Endothelial cell of umbilical vein (primary cell): ENCODE measurements at regions not wholly inside any gene's neighbourhood (a gene's known extent, or its start where the extent isn't known, plus 50 kb on each side); places are given as distances from the start of the nearest gene placed in this dataset.

Source experiments
- BruUV-seq: library from RNA; stranded (reverse); fragments of 400-500 nt; replicated peaks from 2 replicates; lab custom pipeline; 2021; lab: Mats Ljungman, UMichigan
- CTCF ChIA-PET: fragments of 300-600, 350-600 bp; sonication (Branson Sonifier 250); formaldehyde crosslinking; loops from one replicate; lab custom pipeline; 2021; ENCODE audit warnings: antibody characterized with exemption, inconsistent platforms; lab: Charles Lee
- POLR2A ChIA-PET: fragments of 300-600, 350-600 bp; sonication (Branson Sonifier 250); formaldehyde crosslinking; loops from one replicate; lab custom pipeline; 2021; ENCODE audit warnings: antibody characterized with exemption, inconsistent platforms; lab: Charles Lee
- DNase-seq: peaks from one replicate; pipeline ENCODE4 v3.0.0-alpha.2; 2011; ENCODE audit warnings: low read depth, low spot score
- FAIRE-seq: peaks from 2 replicates; lab custom pipeline; 2011; peaks lifted over from hg19 to GRCh38; lab: Jason Lieb, UNC
- H2AFZ ChIP-seq: 2 replicates; pipeline ENCODE4 v1.6.0; 2012; ENCODE audit warnings: low read depth, low read length, control low read depth, inconsistent platforms
- H3K27ac ChIP-seq: 2 replicates; pipeline ENCODE4 v1.5.1; 2011; ENCODE audit warnings: low read depth, mild to moderate bottlenecking, control low read depth, low read length, moderate library complexity; ENCODE audit not compliant: insufficient read depth
- H3K27me3 ChIP-seq, 2 experiments: 2 replicates each; pipeline versions ENCODE4 v1.6.0 to v1.6.1; 2011; ENCODE audit warnings: low read length in 2 of 2, mixed read lengths in 1 of 2; ENCODE audit not compliant: control insufficient read depth in 2 of 2, insufficient read depth in 2 of 2
- H3K36me3 ChIP-seq, 2 experiments: 2 replicates in 1 of 2; 3 replicates in 1 of 2; pipeline ENCODE4 v1.5.1; 2011; ENCODE audit warnings: low read length in 2 of 2, mild to moderate bottlenecking in 1 of 2, moderate library complexity in 1 of 2; ENCODE audit not compliant: control insufficient read depth in 2 of 2, insufficient read depth in 2 of 2; ENCODE audit errors: extremely low read depth in 1 of 2
- H3K4me1 ChIP-seq: 3 replicates; pipeline ENCODE4 v1.5.1; 2011; ENCODE audit warnings: mild to moderate bottlenecking, low read length; ENCODE audit not compliant: control insufficient read depth, insufficient read depth; ENCODE audit errors: extremely low read depth
- H3K4me2 ChIP-seq: 2 replicates; pipeline ENCODE4 v1.6.1; 2011; ENCODE audit warnings: low read length, control low read depth, mixed read lengths; ENCODE audit not compliant: insufficient read depth
- H3K4me3 ChIP-seq, 3 experiments: fragments of 200-600 bp in 1 of 3; sonication (generic), shearing (Covaris generic) in 1 of 3; replicated peaks in 1 of 3; 2 replicates each; pipeline ENCODE4 v1.5.1; 2011 to 2016; ENCODE audit warnings: control low read depth in 3 of 3, low read length in 3 of 3, mild to moderate bottlenecking in 2 of 3, inconsistent platforms in 1 of 3, low read depth in 1 of 3, moderate library complexity in 1 of 3; ENCODE audit not compliant: insufficient read depth in 1 of 3
- H3K79me2 ChIP-seq: 2 replicates; pipeline ENCODE4 v1.6.0; 2012; ENCODE audit warnings: low read length, inconsistent platforms; ENCODE audit not compliant: control insufficient read depth, insufficient read depth
- H3K9ac ChIP-seq: replicated peaks from 2 replicates; pipeline ENCODE3; 2011; ENCODE audit warnings: low read length, control low read depth; ENCODE audit not compliant: insufficient read depth; ENCODE audit errors: extremely low read depth
- H3K9me1 ChIP-seq: replicated peaks from 3 replicates; pipeline ENCODE4 v1.6.0; 2011; ENCODE audit warnings: mild to moderate bottlenecking, low read length; ENCODE audit not compliant: control insufficient read depth, insufficient read depth; ENCODE audit errors: extremely low read depth
- H3K9me3 ChIP-seq: replicated peaks from 2 replicates; pipeline ENCODE4 v1.5.1; 2012; ENCODE audit warnings: low read length, inconsistent platforms; ENCODE audit not compliant: control insufficient read depth, insufficient read depth
- H4K20me1 ChIP-seq: replicated peaks from 2 replicates; pipeline ENCODE3; 2011; ENCODE audit warnings: mild to moderate bottlenecking, low read length; ENCODE audit not compliant: control insufficient read depth, insufficient read depth; ENCODE audit errors: extremely low read depth
- CTCF ChIP-seq, 2 donors: IDR thresholded peaks; 1 replicate in 1 of 2; 2 replicates in 1 of 2; pipeline ENCODE4 v1.5.1; 2011; ENCODE audit warnings: low read length in 2 of 2, mild to moderate bottlenecking in 2 of 2, moderate library complexity in 2 of 2, control low read depth in 1 of 2, inconsistent platforms in 1 of 2, low read depth in 1 of 2; ENCODE audit not compliant: insufficient read depth in 1 of 2; ENCODE audit errors: extremely low read depth in 1 of 2
- EZH2 ChIP-seq: IDR thresholded peaks from 2 replicates; pipeline ENCODE4 v1.6.1; 2012; ENCODE audit warnings: borderline replicate concordance, low read depth, mild to moderate bottlenecking, moderate library complexity, low read length, inconsistent platforms; ENCODE audit not compliant: severe bottlenecking
- FOS ChIP-seq: IDR thresholded peaks from 2 replicates; pipeline ENCODE4 v1.6.1; 2011; ENCODE audit warnings: mild to moderate bottlenecking, low read length, moderate library complexity, borderline replicate concordance; ENCODE audit not compliant: insufficient read depth
- MAX ChIP-seq: IDR thresholded peaks from 2 replicates; pipeline ENCODE4 v1.6.1; 2011; ENCODE audit not compliant: insufficient read depth, insufficient read length
- MYC ChIP-seq: IDR thresholded peaks from one replicate; pipeline ENCODE4 v1.6.1; 2011; ENCODE audit warnings: mild to moderate bottlenecking, low read depth, low read length
- POLR2A ChIP-seq: IDR thresholded peaks from 2 replicates; pipeline ENCODE4 v1.6.1; 2012; ENCODE audit warnings: low read depth, mild to moderate bottlenecking, control low read depth, low read length
- POLR2AphosphoS5 ChIP-seq: IDR thresholded peaks from 2 replicates; pipeline ENCODE4 v1.6.1; 2012; ENCODE audit warnings: low read depth, mild to moderate bottlenecking, control low read depth, low read length, moderate library complexity; ENCODE audit not compliant: insufficient read depth
- dilution Hi-C: fragments of 300-500 bp; cut with MboI; formaldehyde crosslinking; loops from one replicate; pipeline ENCODE4 v1.15.0; 2019; ENCODE audit warnings: low sequenced_read_pairs; ENCODE audit not compliant: extremely low pct_ligation_motif_present
- intact Hi-C: fragments of 100-400 bp; cut with micrococcal nuclease; formaldehyde crosslinking; loops from one replicate; pipeline ENCODE4 v1.10.0; 2022

GRCh38 chr12:58166643-58167042 is 225.3 kb downstream of the ATP23 start:
- H3K4me3 ChIP-seq = no peak overlapping the region
- no peaks in the 10 kb centered on the region for H3K9me1 ChIP-seq
- H3K9me3 ChIP-seq = no peaks in the 10 kb centered on the region
- no peaks in the 10 kb centered on the region for H4K20me1 ChIP-seq
- peaks cover 0 to 2% of the 10 kb centered on the region in 2 experiments for H3K27me3 ChIP-seq
- ChIA-PET POLR2A (no interaction called here), CTCF (no interaction called here)
- no peak for FAIRE-seq
- H2AFZ ChIP-seq = no peak overlapping the region
- BruUV-seq = no TSS peak
- no peak overlapping the region for H3K27ac ChIP-seq
- H3K4me2 ChIP-seq = no peak overlapping the region
- no peak for TF ChIP-seq MAX
- TF ChIP-seq MYC = no peak
- TF ChIP-seq POLR2AphosphoS5 = no peak
- no peak for TF ChIP-seq POLR2A
- no peak for TF ChIP-seq FOS
- no peaks in the 10 kb centered on the region for H3K4me1 ChIP-seq
- peak; percentile 13 for DNase-seq
- H3K36me3 ChIP-seq = no peaks in the 10 kb centered on the region
- intact Hi-C loops = no loop called here
- dilution Hi-C loops = no loop called here
- H3K9ac ChIP-seq = no peak overlapping the region
- H3K79me2 ChIP-seq = no peaks in the 10 kb centered on the region

GRCh38 chr12:58167622-58168021 is 226.3 kb downstream of the ATP23 start:
- CTCF ChIA-PET = no interaction called here
- H3K4me3 ChIP-seq = no peak overlapping the region
- POLR2A ChIA-PET = no interaction called here
- H3K4me2 ChIP-seq = no peak overlapping the region
- BruUV-seq = no TSS peak
- no peaks in the 10 kb centered on the region for H3K9me3 ChIP-seq
- no peaks in the 10 kb centered on the region for H3K79me2 ChIP-seq
- peaks cover 0 to 2% of the 10 kb centered on the region in 2 experiments for H3K27me3 ChIP-seq
- dilution Hi-C loops (no loop called here), intact Hi-C loops (no loop called here)
- H3K27ac ChIP-seq = no peak overlapping the region
- no peak for FAIRE-seq
- H3K36me3 ChIP-seq = no peaks in the 10 kb centered on the region
- no peak for DNase-seq
- H3K4me1 ChIP-seq = no peaks in the 10 kb centered on the region
- H3K9ac ChIP-seq = no peak overlapping the region
- TF ChIP-seq EZH2 = no peak
- TF ChIP-seq CTCF (IDR thresholded peaks at IDR 0.05; ENCODE audit: extremely low read depth in 1 of 2, insufficient read depth in 1 of 2, low read depth in 1 of 2, low read length in 2 of 2) = no peak
- no peak for TF ChIP-seq POLR2A
- no peak for TF ChIP-seq MYC
- no peak for TF ChIP-seq FOS
- no peaks in the 10 kb centered on the region for H4K20me1 ChIP-seq
- no peak overlapping the region for H2AFZ ChIP-seq
- no peaks in the 10 kb centered on the region for H3K9me1 ChIP-seq
